Fibroblast of pulmonary artery (primary cell): ENCODE measurements at regions not wholly inside any gene's neighbourhood (a gene's known extent, or its start where the extent isn't known, plus 50 kb on each side); places are given as distances from the start of the nearest gene placed in this dataset.

Source experiments
- DNase-seq: peaks from one replicate; pipeline ENCODE4 v3.0.0-alpha.2; 2010; ENCODE audit warnings: low read depth
- H3K4me3 ChIP-seq: replicated peaks from 2 replicates; pipeline ENCODE4 v1.5.1; 2011; ENCODE audit warnings: low read depth, mild to moderate bottlenecking, control low read depth, low read length, moderate library complexity
- CTCF ChIP-seq: IDR thresholded peaks from 2 replicates; pipeline ENCODE4 v1.5.1; 2011; ENCODE audit warnings: mild to moderate bottlenecking, control low read depth, low read length, inconsistent platforms; ENCODE audit errors: missing control alignments

DNA sequence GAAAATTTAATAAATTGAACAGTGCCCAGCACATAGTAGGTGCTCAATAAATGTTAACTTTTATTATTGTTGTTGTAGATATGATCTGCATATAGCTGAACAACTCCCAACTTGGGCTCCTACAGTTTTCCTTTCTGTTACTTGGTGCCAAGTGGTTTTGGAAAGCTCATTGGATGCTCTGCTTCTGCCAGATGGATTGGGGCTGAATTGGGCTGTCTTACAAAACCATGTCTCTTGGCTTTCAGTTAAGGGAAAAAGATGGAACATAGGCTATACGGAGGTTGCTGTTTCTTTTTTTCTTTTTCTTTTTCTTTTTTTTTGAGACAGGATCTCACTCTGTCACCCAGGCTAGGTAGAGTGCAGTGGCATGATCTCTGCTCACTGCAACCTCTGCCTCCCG is 140.7 kb upstream of the PWP1 start:
- H3K4me3 ChIP-seq = no peak overlapping the region
- no peak for DNase-seq

GRCh38 chr12:107545737-107546353 is 139.8 kb upstream of the PWP1 start:
- DNase-seq = no peak
- no peak overlapping the region for H3K4me3 ChIP-seq
- no peak for TF ChIP-seq CTCF

More for the DNA sequence above, 140.7 kb upstream of the PWP1 start:
- TF ChIP-seq CTCF = no peak

- DNase-seq = no peak
- TF ChIP-seq CTCF = no peak
- no peak overlapping the region for H3K4me3 ChIP-seq
These were observed 138.2 kb upstream of the PWP1 start for GRCh38 chr12:107547389-107547788.

DNA sequence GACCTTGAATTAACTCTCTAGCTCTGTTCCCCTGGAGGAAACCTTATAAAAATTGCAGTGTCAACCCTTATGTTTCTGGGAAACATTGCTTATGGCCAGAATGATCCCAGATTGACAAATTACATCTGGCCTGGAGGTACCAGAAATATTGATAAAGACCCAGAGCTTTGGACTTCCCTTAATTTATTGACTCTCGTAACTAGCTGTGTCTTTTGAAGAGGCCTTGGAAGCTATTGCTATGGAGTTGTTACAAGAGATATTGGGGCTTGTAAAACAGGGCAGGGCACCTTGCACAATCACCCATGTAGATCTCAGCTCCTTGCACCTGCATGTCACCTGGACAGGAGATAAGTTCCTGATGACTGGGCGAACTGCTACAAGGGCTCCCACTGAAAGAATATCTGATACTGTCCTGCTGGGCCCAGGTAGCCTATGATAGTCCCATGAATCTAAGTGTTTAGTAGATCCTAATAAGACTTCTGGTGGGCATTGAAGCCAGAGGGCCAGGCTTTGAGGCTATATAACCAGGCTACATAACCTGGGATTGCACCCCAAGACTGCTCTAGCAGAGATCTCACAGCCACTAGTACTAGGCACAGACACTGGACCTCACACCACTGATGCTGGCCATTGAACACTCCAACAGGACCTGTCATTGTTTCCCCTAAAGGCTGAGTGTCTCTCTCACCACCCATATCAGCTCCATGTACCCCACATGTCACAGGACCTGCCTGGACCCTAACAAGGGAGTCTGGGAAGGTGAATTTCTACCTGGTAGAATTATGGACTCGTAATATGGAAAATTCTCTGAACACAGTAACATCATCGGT is 135.7 kb upstream of the PWP1 start:
- TF ChIP-seq CTCF = no peak
- DNase-seq = no peak
- no peak overlapping the region for H3K4me3 ChIP-seq

DNA sequence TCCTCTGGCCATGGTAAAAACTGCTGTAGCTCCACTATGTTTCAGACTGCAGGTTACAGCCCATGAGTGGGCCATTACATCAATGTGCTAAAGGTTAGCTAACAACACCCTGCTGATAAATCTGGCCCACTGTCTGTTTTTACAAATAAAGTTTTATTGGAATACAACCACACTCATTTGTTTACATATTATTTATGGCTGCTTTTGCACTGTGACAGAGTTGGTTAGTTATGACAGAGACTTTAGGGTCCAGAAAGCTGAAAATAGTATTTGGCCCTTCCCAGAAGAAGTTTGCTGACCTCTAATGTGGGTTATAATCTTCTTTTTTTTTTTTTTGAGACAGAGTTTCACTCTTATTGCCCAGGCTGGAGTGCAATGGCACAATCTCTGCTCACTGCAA is 134.2 kb upstream of the PWP1 start:
- no peak overlapping the region for H3K4me3 ChIP-seq
- no peak for DNase-seq
- TF ChIP-seq CTCF = no peak

DNA sequence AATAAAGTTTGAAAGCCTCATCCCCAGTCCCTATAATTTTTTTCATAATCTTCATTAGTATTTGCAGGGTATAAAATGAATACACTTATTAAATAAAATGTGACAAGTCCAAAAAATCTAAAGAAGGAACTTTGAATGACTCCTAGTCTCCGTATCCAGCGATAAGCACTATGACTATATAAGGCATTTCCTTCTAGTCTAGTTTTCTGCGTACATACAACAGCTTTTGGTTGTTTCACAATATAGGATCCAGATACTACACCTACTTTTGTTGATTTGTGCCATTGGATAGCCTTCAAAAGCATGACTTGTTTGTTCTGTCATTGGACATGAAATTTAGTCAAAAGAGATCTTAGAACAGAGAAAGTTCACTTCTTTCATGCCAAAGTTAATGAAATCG is 133.3 kb upstream of the PWP1 start:
- DNase-seq = no peak
- TF ChIP-seq CTCF = no peak

More for the DNA sequence above, 133.3 kb upstream of the PWP1 start:
- no peak overlapping the region for H3K4me3 ChIP-seq
